HG02798 (cell line): ENCODE measurements at regions not wholly inside any gene's neighbourhood (a gene's known extent, or its start where the extent isn't known, plus 50 kb on each side); places are given as distances from the start of the nearest gene placed in this dataset.

ENCODE experiments used
- ATAC-seq: cut with Tn5 transposase; IDR thresholded peaks from one replicate; pipeline ENCODE4 v1.9.1; 2021; ENCODE audit warnings: mild to moderate bottlenecking; ENCODE audit not compliant: unreplicated experiment, poor library complexity

DNA sequence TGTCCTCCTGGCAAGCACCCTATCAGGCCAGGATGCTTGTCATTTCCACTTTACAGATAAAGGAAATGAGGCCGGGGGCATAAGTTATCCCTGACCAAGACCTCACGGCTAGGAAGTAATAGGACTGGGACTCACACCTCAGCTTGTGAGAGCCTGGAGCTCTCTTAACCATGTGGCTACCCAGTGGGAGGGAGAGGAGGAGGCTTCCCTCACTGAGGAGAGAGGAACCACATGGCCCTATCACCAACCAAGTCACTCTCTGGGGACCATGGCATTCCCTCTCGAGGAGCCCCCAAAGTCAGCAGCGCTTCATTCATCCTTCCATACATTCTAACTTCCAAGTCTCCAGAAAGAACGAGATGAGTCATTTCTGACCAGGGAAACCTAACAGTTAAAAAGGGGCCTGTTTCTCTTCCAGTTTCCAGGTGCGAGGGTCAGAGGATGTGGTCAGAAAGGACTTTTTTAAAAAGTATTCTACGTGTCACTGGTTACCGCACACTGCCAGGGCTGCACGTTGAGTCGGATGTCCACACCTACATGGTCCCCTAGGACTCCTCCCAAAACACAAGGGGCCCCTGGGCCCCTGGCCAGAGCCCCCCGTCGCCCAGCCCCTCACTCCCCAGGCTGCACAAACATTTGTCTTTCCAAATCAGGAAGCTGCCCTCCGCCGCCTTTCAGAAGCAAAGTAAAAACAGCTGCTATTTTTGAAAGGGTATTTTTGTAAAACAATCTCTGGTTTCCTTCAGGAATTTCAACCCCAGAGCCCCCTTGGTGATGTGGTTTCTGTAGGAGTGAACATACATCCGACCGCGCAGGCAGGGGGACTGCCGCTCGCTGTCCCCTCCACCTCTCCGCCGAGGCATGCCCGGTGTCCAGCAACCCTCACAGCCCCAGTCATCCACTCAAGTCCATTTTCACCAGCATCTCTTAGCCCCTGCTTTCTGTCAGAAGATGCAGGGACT is 128.2 kb upstream of the CHST15 start:
- peak; percentile 70 for ATAC-seq

DNA sequence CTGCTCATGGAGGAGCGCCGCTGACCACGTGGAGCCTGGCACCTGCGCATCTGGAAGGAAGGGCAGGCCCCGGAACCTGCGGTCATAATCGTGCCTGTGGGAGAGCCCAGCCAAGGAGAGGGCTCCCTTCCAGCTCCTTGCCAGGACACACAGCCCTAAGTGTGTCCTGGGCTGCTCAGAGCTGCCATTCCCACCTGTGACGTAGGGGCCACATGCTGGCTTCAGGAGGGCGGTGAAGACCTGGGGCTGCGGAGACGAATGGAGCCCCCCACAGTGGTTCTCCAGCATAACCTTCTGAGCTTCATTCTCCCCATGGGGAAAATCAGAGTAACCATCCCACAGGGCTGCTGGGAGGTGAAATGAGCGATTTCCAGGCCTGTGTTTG is 127.6 kb upstream of the CHST15 start:
- no peak for ATAC-seq

DNA sequence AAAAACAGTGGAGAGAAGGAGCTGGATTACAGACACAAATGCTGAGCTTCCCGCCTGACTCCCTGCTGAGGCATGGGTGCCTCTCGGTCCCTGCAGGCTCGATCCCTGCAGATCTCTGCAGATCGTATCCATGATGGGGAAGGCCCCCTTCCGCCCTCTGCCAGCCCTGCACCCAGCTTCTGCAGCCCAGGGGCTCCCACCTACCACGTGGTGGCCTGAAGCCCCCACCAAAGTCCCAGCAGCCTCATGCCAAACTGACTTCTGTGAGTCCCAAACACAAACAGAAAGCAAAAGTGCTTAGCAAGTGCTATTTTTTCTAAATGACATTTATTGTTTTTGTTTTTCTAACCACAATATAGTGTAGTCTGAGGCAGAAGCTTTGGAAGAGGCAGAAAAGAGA is 127.1 kb upstream of the CHST15 start:
- ATAC-seq, result no peak

DNA sequence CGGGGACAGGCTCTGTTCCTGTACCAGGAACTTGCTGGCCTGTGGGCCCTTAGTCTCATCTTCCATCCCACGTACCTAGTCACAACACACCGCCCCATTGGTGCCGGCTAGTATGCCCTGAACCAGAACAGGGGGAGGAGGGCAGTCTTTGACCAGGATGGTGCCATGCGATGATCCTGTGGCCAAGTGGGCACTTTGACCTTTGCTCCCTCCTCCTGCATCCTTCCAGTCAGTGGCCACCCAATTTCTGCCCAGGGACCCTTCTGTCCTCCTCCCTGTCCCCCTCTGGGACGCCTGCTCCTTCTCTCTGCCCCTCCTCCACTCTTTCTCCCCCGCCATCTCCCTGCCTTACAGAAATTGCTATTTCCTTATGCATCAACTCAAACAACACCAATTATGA is 126.3 kb upstream of the CHST15 start:
- ATAC-seq, result no peak

DNA sequence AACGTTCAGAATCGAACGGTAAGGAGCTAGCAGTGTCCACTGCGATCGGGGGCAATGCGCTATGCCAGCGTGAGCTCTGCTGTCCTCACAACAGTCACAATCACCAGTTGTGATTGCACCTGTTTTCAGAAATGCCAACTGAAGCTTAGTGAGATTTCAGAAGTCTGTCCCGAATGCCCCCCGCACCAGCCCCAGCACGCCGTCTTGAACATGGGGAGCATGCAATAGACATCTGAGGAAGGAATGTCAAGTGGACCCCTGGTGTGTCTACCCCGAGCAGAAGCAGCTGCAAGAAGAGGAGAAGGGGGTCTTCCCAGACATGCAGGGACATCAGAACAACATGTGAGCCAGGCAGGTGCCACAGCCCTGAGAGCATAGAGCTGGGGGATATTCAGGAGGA is 125.7 kb upstream of the CHST15 start:
- ATAC-seq, result no peak

DNA sequence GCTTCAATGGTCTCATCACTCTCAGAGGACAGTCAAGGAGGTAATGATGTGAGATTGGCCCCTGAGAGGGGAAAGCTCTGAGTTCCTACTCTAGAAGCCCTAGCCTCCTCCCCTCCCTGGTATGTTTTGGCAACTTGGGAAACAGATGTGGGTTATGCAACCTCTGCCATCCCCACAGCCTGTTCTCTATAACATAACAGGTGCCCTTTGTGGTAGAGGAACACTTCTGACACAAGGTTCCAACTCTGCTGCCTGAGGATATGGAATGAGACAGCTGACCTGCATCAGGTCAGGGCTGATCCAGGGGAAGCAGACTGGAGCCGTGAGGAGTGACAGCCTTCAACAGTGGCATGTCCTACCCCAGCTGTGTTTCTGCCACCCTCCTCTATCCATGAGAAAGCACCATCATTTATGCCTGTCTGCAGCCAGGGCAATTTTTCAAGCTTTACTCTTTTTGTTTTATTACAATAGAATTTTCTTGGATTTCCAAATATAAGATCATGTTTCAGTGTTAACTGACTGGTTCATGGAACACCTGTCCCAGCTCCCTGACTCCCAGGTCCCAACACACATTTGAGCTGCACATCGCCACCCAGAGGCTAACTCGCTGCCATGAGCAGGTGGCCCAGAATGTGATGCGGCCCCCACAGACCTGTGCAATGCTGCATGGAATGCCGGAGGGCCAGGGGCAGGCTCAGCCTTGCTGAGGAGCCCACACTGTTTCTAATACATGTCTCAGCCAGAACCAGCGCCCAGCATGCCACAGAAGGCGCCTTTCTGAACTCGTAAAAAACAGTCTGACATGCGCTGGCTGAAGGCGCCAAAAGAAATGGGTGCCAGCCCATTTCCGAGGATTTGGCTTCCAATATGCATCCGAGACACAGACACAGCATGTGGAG is 124.8 kb upstream of the CHST15 start:
- no peak for ATAC-seq

DNA sequence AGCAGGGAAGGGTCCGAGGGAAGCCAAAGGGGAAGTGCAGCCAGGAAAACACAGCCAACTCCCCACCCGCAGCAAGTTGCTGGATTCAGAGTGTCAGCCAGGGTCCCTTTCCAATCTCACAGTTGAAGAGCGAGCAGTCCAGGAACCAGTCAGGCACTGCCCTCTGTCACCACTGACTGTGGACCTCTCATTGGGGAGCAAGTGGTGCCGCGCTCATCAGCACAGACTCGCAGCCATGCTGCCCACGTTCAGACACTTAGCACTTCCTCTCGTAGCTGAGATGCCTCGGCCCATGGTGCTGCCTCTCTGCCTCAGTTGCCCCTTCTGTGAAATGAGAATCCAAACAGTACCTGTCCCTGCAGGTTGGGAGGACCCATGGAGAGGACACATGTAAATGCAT is 123.6 kb upstream of the CHST15 start:
- ATAC-seq, result no peak

DNA sequence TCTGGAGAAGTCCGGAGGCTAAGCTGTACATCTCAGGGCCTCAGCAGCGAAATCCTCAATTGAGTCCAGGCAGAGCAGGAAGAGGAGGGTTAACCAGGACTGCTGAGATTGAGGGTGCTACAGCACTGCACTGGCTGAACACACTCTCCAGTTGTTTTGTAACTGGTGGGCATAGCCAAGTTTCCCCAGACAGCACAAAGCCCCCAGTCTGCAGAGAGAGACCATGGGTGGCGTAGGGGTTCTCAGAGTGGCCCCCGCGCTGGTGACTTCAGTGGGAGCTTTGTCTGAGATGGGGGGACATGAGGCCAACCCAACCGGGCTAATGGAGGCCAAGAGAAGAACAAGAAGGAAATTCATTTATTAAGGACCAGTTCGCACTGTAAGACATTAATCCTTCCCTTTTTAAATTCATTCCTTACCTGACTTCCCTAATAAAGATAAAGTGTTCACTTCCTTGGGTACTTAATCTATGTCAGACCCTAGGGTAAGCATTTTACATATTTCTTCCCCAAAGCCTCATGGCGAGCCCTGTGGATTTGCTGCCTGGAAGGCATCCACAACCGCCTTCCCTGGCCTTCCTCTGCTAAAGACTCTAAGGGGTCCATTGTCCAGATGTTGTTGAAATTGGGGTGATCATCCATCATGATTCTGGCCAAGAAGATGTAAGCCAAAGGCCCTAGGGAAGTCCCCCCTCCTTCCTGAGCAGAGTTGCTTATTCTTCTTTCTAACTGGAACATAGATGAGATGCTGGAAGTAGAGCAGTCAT is 121.4 kb upstream of the CHST15 start:
- ATAC-seq, result no peak

DNA sequence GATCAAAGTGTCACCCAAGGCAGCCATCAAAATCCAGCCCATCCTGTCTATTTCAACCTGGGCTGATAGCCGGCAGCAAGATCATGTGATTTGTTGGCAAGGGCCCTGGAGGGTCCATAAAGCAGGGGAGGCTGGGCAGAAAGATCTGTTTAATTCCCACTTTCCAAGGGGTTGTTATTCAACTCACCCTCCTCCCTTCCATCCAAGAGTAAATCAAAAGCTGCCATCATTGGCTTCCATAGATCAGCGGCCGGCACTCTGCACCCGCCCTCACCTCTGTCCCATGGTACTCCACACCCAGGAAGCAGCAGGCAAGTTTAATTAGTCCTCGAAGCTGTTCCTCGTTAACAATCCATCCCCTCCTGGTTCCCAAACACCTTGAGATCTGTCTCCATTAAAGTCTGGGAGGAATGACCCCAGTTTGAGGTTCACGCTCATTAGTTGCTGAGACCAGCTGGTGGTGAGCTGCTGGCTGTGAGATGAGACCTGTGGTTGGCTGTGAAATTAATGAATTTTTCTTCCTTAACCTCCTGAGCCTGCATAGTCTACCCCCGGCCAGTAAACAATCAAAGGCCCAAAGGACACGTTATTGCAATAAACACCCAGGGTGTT is 120.6 kb upstream of the CHST15 start:
- ATAC-seq, result no peak

DNA sequence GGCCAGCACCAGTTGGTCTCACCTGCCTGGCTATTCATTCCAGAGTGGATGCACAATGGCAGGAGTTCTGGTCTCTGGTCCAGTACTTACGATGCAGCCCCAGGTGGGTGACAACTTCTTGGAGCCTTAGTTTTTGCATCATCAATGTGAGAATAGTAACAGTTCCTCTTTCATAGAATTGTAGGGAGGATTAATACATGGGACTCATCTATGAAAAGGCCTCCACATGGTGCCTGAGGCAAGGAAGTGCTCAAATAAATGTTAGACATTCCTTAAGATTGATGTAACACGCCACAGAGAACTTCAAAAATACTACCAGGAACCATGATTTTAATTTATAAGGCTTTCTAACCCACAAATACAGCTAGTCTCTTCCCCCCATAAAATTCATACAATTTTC is 120.1 kb upstream of the CHST15 start:
- no peak for ATAC-seq

DNA sequence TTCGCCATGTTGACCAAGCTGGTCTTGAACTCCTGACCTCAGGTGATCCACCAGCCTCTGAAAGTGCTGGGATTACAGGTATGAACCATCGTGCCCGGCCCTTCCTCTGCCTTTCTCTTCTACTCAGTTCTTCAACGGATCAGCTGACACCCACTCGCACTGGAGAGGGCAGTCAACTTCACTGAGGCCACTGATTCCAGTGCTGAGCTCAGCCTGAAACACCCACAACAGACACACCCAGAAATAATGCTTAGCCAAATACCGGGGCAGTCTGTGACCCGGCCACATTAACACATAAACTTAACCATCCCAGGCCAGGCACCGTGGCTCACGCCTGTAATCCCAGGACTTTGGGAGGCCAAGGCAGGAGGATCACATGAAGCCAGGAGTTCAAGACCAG is 119.3 kb upstream of the CHST15 start:
- no peak for ATAC-seq

DNA sequence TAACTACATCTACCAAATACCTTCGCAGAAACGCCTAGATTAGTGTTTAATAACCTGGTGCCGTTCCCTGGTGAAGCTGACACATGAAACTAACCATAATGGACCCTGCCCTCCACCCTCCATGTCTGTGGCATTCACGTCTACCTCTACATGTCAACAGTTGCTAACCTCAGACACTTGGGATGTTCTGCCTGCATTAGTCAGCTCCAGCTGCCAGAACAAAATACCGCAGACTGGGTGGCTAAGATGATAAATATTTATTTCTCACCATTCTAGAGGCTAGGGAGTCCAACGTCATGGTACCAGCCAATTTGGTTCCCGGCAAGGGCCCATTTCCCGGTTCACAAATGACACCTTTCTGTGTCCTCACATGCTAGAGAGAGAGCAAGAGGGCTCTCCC is 118.5 kb upstream of the CHST15 start:
- no peak for ATAC-seq

DNA sequence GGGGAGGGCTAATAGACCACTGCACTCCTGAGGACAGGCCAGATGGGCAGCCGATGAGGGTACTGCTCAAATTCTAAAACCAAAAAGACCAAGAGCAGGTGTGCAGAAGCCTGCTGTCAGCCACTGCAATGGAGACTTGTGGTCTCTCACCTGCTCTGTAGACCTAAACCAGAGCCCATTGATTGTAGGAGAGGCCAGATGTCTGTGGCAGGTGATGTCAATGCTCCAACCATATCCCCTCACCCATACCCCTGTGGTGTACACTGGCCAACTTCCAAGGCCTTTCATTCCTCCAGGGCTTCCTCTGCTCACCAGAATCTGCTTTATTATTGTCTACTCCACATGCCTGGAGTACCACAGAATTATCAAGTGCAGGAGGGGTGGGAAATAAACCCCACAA is 116.9 kb upstream of the CHST15 start:
- no peak for ATAC-seq

DNA sequence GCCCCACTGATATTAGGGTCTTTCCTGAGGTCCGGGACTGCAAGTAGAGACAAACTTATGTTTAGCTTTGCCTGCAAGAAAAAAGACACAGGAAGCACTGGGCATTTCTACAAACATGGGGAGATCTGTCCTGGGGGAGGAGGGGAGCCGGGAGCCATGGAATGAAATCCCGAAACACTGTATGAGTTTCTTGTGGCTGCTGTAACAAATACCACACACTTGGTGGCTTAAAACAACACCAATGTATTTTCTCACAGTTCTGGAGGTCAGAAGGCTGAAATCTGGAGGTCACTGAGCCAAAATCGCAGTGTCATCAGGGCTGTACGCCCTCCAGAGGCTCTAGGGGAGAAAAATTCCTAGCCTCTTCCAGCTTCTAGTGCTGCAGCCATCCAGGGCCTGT is 114.0 kb upstream of the CHST15 start:
- ATAC-seq, result no peak

DNA sequence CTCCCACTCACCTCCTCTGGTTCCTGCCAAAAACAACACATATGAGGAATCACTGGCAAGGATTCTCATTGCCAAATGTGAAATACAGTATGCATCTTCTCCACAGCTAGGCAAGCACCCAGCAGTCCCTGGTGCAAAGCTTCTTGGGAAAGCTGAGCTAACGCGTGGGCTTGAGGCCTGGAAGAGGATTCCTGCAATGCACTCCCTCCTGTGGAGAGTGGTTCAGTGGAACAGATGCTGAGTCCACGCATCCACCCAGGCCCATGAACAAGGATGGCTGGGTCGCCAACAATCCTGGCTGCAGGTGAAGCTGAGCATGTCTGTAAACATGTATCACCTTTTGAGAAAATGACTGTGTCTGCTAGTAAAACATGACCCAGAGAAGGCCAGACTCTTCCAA is 113.2 kb upstream of the CHST15 start:
- no peak for ATAC-seq

DNA sequence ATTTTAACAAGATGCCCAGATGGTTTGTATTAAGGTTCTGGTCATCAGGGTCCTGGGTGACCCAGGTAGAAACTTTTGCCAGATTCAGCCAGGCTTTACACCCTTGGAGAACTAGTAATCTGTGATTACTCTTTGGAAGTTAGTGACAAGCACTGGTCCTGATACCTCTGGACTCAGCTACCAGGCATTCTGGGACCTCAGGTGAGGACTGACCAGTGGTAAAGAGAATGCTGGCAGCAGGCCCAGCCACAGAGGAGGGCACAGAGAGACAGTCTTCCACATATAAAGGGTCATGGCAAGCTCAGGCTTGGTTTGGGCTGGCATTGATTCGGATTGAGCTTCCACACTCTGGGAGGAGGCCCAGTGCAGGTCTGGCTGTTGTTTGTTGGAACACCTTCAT is 112.0 kb upstream of the CHST15 start:
- ATAC-seq, result no peak

DNA sequence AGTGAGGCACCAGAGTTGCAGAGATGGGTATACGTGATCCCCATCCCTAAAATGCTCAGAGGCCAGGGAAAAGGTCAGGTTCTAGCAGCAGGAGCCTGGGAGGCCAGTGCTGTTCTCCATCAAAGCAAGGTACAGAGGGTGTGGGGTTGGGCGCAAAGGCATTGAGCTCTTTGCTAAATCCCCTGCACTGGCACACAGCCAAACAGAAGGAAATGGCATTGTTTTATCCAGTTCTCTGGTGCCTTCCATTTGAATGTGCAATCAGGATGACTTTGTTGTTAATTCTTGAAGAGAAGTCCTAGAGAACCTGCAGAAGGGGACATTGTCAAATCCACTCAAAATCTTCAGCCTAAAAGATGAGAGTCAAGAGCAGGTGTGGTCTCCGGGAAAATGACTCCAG is 111.3 kb upstream of the CHST15 start:
- ATAC-seq, result no peak

DNA sequence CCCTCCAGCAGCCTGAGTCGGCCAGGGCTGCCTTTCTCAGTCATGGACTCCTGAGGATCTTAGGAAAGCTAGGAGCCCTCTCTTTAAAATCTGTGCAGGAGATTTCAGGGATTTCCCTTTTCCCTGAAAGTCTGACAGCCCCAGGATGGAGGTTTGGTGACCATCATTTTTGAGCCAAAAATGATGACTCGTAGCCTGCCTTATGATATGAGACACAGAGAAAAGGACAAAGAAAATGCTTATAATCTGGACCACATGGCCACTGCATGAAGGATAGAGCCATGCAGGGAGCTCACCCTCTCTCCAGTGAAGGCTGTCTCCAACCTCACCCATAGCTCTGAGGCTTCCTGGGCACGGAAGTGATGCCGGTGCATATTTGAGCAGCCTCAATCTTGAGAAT is 106.6 kb upstream of the CHST15 start:
- no peak for ATAC-seq

DNA sequence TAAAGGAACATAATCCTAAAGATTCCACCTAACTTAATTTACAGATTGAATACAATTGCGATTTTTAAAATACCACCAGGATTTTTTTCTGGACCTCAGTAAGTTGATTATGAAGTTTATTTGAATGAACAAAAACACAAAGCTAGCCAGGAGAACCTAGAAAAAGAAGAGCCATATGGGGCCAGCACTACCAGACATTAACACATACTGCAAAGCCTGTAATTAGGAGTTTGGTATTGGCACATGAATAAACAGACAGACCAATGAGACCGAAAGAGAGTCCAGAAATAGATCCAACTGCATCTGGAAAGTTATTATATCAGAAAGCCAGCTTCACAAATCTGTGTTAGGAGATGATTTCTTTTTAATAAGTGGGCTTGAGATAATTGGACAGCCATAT is 105.5 kb upstream of the CHST15 start:
- ATAC-seq, result no peak

DNA sequence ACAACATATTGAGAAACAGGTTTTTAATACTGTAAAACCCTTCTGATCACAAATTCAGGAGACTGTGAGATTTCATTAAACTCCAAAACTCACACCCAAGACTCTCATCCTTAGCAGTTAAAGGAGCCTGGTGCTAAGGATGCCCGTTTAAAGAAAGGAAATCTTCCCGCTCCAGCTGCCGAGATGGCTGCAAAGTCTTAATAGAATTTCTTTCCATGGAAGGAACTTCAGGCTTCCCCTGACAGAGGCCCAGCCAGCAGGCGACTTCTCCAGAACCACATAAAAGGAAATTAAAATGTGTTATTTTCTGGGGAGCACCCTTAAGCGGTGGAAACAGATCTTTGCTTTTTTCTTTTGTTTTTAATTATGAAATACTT is 104.7 kb upstream of the CHST15 start:
- no peak for ATAC-seq
